Right atrium auricular region (tissue), 2 donors: ENCODE measurements at regions not wholly inside any gene's neighbourhood (a gene's known extent, or its start where the extent isn't known, plus 50 kb on each side); places are given as distances from the start of the nearest gene placed in this dataset.

Experiments used
- DNase-seq: peaks from one replicate; pipeline ENCODE4 v3.0.0-alpha.2; 2019; ENCODE audit warnings: low spot score
- H3K27ac ChIP-seq, 2 donors: fragments of 200-600 bp; sonication (generic); 1 replicate in 1 of 2; 2 replicates in 1 of 2; pipeline ENCODE4 v1.5.1; 2016 to 2019
- H3K27me3 ChIP-seq, 2 donors: fragments of 200-600 bp; sonication (generic); one replicate each; pipeline versions ENCODE4 v1.5.1 to v1.6.0; 2017 to 2019
- H3K36me3 ChIP-seq: fragments of 200-600 bp; sonication (generic); one replicate; pipeline ENCODE4 v1.5.1; 2016
- H3K4me1 ChIP-seq, 2 donors: fragments of 200-600 bp; sonication (generic); one replicate each; pipeline versions ENCODE4 v1.5.1 to v1.6.0; 2017 to 2019
- H3K4me3 ChIP-seq, 2 donors: fragments of 200-600 bp; sonication (generic); 1 replicate in 1 of 2; 2 replicates in 1 of 2; pipeline ENCODE4 v1.5.1; 2017 to 2019; ENCODE audit warnings: mild to moderate bottlenecking in 1 of 2, moderate library complexity in 1 of 2
- H3K9me3 ChIP-seq, 2 donors: fragments of 200-600 bp; sonication (generic); one replicate each; pipeline ENCODE4 v1.5.1; 2019
- CTCF ChIP-seq, 2 donors: fragments of 200-600 bp; sonication (generic); IDR thresholded peaks; one replicate each; pipeline ENCODE4 v1.5.1; 2019; ENCODE audit warnings: antibody characterized with exemption in 2 of 2

GRCh38 chr1:181192316-181192715, 103.8 kb downstream of the IER5 start:
- DNase-seq: no peak
- Histone ChIP-seq H3K9me3 (no peaks in the 10 kb centered on the region), H3K27ac (no peak overlapping the region), H3K36me3 (no peaks in the 10 kb centered on the region), H3K27me3 (no peaks in the 10 kb centered on the region), H3K4me1 (peaks cover 0 to 8% of the 10 kb centered on the region in 2 donors), H3K4me3 (no peak overlapping the region)
- TF ChIP-seq CTCF (IDR thresholded peaks at IDR 0.05): no peak

DNA sequence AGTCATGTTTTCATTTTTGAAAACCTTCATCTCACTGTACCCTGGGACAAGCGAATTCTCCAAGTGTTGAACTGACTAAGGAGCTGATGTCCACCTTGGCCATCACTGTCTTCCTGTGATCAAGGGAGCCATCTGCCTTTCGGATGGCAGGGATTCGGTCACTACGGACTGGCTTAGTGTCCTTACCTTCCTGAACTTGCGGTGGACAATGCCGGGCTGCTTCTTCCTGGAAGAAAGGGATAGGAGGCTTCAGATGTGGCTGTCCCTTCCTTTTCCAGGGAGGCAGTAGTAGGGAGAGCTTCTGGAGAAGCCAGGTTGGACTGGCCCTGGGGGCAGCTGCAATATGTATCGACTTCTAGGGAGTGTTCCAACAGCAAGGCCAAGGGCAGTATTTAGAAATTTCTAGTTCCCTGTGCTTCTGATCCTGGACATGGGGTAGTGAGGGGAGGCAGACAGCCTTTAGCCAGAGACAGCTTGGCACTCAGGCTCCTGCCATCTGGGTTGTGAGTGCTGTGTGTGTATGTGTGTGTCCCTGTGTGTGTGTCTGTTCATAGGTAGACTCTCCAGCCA, 114.6 kb downstream of the IER5 start:
- H3K27me3 ChIP-seq: no peaks in the 10 kb centered on the region
- H3K4me3 ChIP-seq: no peak overlapping the region
- H3K27ac ChIP-seq: no peak overlapping the region
- no peak for DNase-seq
- H3K9me3 ChIP-seq: peaks cover 0 to 4% of the 10 kb centered on the region in 2 donors
- TF ChIP-seq CTCF (IDR thresholded peaks at IDR 0.05): no peak
- H3K36me3 ChIP-seq: no peaks in the 10 kb centered on the region
- H3K4me1 ChIP-seq: peaks cover 0 to 19% of the 10 kb centered on the region in 2 donors

DNA sequence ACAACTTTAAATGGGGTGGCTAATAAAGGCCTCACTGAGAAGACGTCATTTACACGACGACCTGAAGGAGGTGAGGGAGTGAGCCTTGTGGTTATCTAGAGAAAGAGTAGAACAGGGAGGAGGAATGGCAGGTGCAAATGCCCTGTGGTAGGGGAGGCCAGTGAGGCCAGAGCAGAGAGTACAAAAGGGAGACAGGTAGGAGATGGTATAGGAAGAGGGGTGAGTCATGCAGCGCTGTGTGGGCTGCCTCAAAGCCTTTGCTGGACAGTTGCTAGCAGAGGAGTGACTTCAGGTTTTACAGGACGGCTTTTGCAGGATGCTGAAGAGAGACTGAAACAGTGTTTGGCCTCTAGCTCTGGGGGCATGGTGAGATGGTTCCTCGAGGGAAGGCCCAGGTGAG, 116.0 kb downstream of the IER5 start:
- H3K9me3 ChIP-seq: peaks cover 0 to 4% of the 10 kb centered on the region in 2 donors
- H3K27ac ChIP-seq: no peak overlapping the region
- no peaks in the 10 kb centered on the region for H3K27me3 ChIP-seq
- no peak overlapping the region for H3K4me3 ChIP-seq
- no peak for DNase-seq
- peaks cover 0 to 24% of the 10 kb centered on the region in 2 donors for H3K4me1 ChIP-seq
- no peak for TF ChIP-seq CTCF (IDR thresholded peaks at IDR 0.05)
- H3K36me3 ChIP-seq: no peaks in the 10 kb centered on the region

GRCh38 chr1:181205901-181206300, 117.4 kb downstream of the IER5 start:
- no peaks in the 10 kb centered on the region for H3K27me3 ChIP-seq
- H3K36me3 ChIP-seq: no peaks in the 10 kb centered on the region
- peaks cover 0 to 24% of the 10 kb centered on the region in 2 donors for H3K4me1 ChIP-seq
- no peak for DNase-seq
- H3K4me3 ChIP-seq: no peak overlapping the region
- H3K9me3 ChIP-seq: no peaks in the 10 kb centered on the region
- no peak for TF ChIP-seq CTCF (IDR thresholded peaks at IDR 0.05)
- no peak overlapping the region for H3K27ac ChIP-seq

DNA sequence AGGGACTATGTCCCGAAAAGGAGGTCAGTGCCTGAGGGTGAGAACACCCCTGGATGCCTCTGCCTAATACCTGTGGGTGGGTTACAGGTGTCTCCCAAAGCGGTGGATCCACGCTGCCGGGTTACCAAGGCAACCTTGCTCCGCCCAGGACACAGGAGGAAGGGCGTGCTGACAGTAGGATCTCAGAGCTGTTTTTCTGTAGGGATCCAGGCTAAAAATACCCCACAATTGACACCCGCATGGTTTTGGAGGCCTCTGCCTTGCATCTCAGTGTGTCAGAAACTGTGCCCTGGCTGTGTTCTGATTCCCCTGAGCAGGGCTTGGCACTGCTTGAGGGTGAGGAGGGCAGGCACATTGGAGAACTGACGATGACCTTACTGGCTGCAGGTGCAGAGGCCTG, 118.0 kb downstream of the IER5 start:
- Histone ChIP-seq H3K27me3 (no peaks in the 10 kb centered on the region), H3K36me3 (no peaks in the 10 kb centered on the region), H3K27ac (no peak overlapping the region), H3K9me3 (no peaks in the 10 kb centered on the region), H3K4me1 (peaks cover 0 to 24% of the 10 kb centered on the region in 2 donors), H3K4me3 (no peak overlapping the region)
- TF ChIP-seq CTCF (IDR thresholded peaks at IDR 0.05): no peak
- no peak for DNase-seq
